CD14-positive monocyte (primary cell): ENCODE measurements at regions not wholly inside any gene's neighbourhood (a gene's known extent, or its start where the extent isn't known, plus 50 kb on each side); places are given as distances from the start of the nearest gene placed in this dataset.

Source experiments
- DNase-seq, 3 donors: peaks; one replicate each; pipeline ENCODE4 v3.0.0-alpha.2; 2011 to 2022
- H2AFZ ChIP-seq: 2 replicates; pipeline ENCODE4 v1.6.0; 2012; ENCODE audit warnings: mild to moderate bottlenecking, low read depth, low read length, inconsistent platforms; ENCODE audit not compliant: insufficient read depth, poor library complexity, severe bottlenecking
- H3K27ac ChIP-seq, 2 donors: 1 replicate in 1 of 2; 2 replicates in 1 of 2; pipeline ENCODE4 v1.5.1; 2012 to 2013; ENCODE audit warnings: low read length in 2 of 2, control low read depth in 1 of 2, inconsistent platforms in 1 of 2, low read depth in 1 of 2, mild to moderate bottlenecking in 1 of 2
- H3K27me3 ChIP-seq, 2 donors: one replicate each; pipeline versions ENCODE4 v1.6.0 to v1.6.1; 2011 to 2013; ENCODE audit warnings: low read length in 2 of 2; ENCODE audit not compliant: control insufficient read depth in 2 of 2, insufficient read depth in 2 of 2
- H3K36me3 ChIP-seq, 2 donors: replicated peaks in 1 of 2; 1 replicate in 1 of 2; 2 replicates in 1 of 2; pipeline versions ENCODE4 v1.5.1 to v1.6.1; 2012 to 2013; ENCODE audit warnings: low read length in 2 of 2, control low read depth in 1 of 2, inconsistent platforms in 1 of 2, mild to moderate bottlenecking in 1 of 2; ENCODE audit not compliant: insufficient read depth in 2 of 2, control insufficient read depth in 1 of 2
- H3K4me1 ChIP-seq, 2 donors: 1 replicate in 1 of 2; 2 replicates in 1 of 2; pipeline versions ENCODE4 v1.5.1 to v1.6.1; 2012 to 2013; ENCODE audit warnings: low read length in 2 of 2, control low read depth in 1 of 2, inconsistent platforms in 1 of 2, mild to moderate bottlenecking in 1 of 2, moderate library complexity in 1 of 2; ENCODE audit not compliant: insufficient read depth in 2 of 2, control insufficient read depth in 1 of 2
- H3K4me2 ChIP-seq: replicated peaks from 2 replicates; pipeline ENCODE3; 2012; ENCODE audit warnings: low read length, moderate library complexity, mild to moderate bottlenecking; ENCODE audit not compliant: poor library complexity, severe bottlenecking; ENCODE audit errors: extremely low read depth
- H3K4me3 ChIP-seq, 3 experiments: fragments of 200-600 bp in 1 of 3; sonication (generic) in 1 of 3; replicated peaks in 1 of 3; 1 replicate in 2 of 3; 2 replicates in 1 of 3; pipeline ENCODE4 v1.5.1; 2011 to 2013; ENCODE audit warnings: low read length in 3 of 3, mild to moderate bottlenecking in 3 of 3, control low read depth in 2 of 3, low read depth in 2 of 3, inconsistent platforms in 1 of 3, moderate library complexity in 1 of 3
- H3K79me2 ChIP-seq: 2 replicates; pipeline ENCODE4 v1.6.0; 2012; ENCODE audit warnings: mild to moderate bottlenecking, control low read depth, inconsistent platforms, low read length, moderate library complexity; ENCODE audit not compliant: insufficient read depth
- H3K9ac ChIP-seq: 2 replicates; pipeline ENCODE4 v1.6.0; 2017; ENCODE audit warnings: low read length, mild to moderate bottlenecking; ENCODE audit not compliant: insufficient read depth, poor library complexity, severe bottlenecking
- H3K9me3 ChIP-seq, 2 donors: replicated peaks in 1 of 2; 1 replicate in 1 of 2; 2 replicates in 1 of 2; pipeline versions ENCODE4 v1.5.1 to v1.6.1; 2012 to 2013; ENCODE audit warnings: low read length in 2 of 2, control low read depth in 1 of 2; ENCODE audit not compliant: control insufficient read depth in 1 of 2, insufficient read depth in 1 of 2
- H4K20me1 ChIP-seq: 2 replicates; pipeline ENCODE4 v1.6.0; 2012; ENCODE audit warnings: mild to moderate bottlenecking, low read length, control low read depth, moderate library complexity; ENCODE audit not compliant: insufficient read depth
- H3K27ac Mint-ChIP-seq, 7 donors: one replicate each; pipeline ENCODE4 v1.8.0; 2020; ENCODE audit warnings: mild to moderate bottlenecking in 7 of 7, mixed read lengths in 7 of 7, moderate library complexity in 6 of 7, inconsistent platforms in 2 of 7
- H3K27me3 Mint-ChIP-seq, 3 donors: one replicate each; pipeline ENCODE4 v1.8.0; 2021 to 2022; ENCODE audit warnings: low read depth in 3 of 3, mild to moderate bottlenecking in 3 of 3, mixed read lengths in 3 of 3, moderate library complexity in 3 of 3, inconsistent platforms in 1 of 3
- H3K36me3 Mint-ChIP-seq, 2 donors: one replicate each; pipeline ENCODE4 v1.8.0; 2020; ENCODE audit warnings: mixed read lengths in 2 of 2, inconsistent platforms in 1 of 2, mild to moderate bottlenecking in 1 of 2
- H3K4me1 Mint-ChIP-seq: one replicate; pipeline ENCODE4 v1.8.0; 2020; ENCODE audit warnings: mild to moderate bottlenecking, mixed read lengths
- H3K4me3 Mint-ChIP-seq, 2 donors: one replicate each; pipeline ENCODE4 v1.8.0; 2020; ENCODE audit warnings: mild to moderate bottlenecking in 2 of 2, mixed read lengths in 2 of 2, moderate library complexity in 1 of 2
- H3K9me3 Mint-ChIP-seq, 7 donors: one replicate each; pipeline ENCODE4 v1.8.0; 2020 to 2022; ENCODE audit warnings: mixed read lengths in 7 of 7, mild to moderate bottlenecking in 6 of 7, moderate library complexity in 6 of 7, inconsistent platforms in 2 of 7
- CTCF ChIP-seq: fragments of 200-600 bp; IDR thresholded peaks from one replicate; pipeline ENCODE4 v1.8.0; 2022; ENCODE audit warnings: antibody characterized with exemption, mild to moderate bottlenecking
- WGBS: methylation state at CpG from one replicate; pipeline ENCODE4 v1.1.5; 2013; ENCODE audit warnings: missing lambda C conversion rate; ENCODE audit not compliant: insufficient coverage; 5-methylcytosine and 5-hydroxymethylcytosine counted together
- intact Hi-C, 2 donors: fragments of 100-400 bp; cut with micrococcal nuclease; formaldehyde crosslinking; loops; one replicate each; pipeline versions ENCODE4 v1.15.0 to v1.15.1; 2023

DNA sequence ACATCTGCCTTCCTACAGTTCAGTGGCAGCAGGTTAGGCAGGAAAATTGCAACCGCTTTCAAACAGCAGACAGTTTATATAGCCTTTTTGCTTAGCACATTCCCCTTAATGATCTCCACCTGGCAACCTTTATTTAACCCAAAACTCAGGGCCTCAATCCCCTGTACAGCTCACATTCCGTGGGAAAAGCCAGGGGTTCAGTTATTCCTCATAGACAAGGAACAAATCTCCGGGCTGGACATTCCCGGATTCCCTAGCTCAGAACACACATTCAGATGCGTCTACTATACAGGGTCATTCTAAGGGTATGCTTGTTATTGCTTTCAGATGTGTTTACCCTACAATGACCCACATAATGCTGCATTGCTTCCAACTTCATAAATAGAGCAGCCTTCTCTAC lies 73.8 kb upstream of the DCN start:
- WGBS = 100% methylated on average over 1 of the region's 5 CpGs
- Histone ChIP-seq H3K9ac (no peak overlapping the region), H3K27ac (no peak overlapping the region), H3K9me3 (no peaks in the 10 kb centered on the region), H3K27me3 (no peaks in the 10 kb centered on the region), H3K4me1 (no peaks in the 10 kb centered on the region), H3K4me2 (no peak overlapping the region), H3K4me3 (no peak overlapping the region), H4K20me1 (no peaks in the 10 kb centered on the region), H3K36me3 (no peaks in the 10 kb centered on the region), H2AFZ (no peak overlapping the region), H3K79me2 (no peaks in the 10 kb centered on the region)
- intact Hi-C loops = no loop called here
- TF ChIP-seq CTCF = no peak
- no peak for DNase-seq
- Mint-ChIP-seq H3K4me1 (no peaks in the 10 kb centered on the region), H3K27me3 (no peaks in the 10 kb centered on the region), H3K36me3 (no peaks in the 10 kb centered on the region), H3K9me3 (peaks cover 0 to 5% (median 0%) of the 10 kb centered on the region in 7 donors), H3K4me3 (no peak overlapping the region), H3K27ac (no peak overlapping the region)

GRCh38 chr12:91252341-91252740 lies 69.7 kb upstream of the DCN start:
- no peaks in the 10 kb centered on the region for H3K9me3 ChIP-seq
- WGBS = no CpG with 5 or more reads among the region's 3 CpGs
- no peaks in the 10 kb centered on the region for H3K36me3 ChIP-seq
- H2AFZ ChIP-seq = no peak overlapping the region
- no peak overlapping the region for H3K4me2 ChIP-seq
- no peak for TF ChIP-seq CTCF
- no peaks in the 10 kb centered on the region for H3K36me3 Mint-ChIP-seq
- intact Hi-C loops = no loop called here
- no peak for DNase-seq
- H3K27ac ChIP-seq = no peak overlapping the region
- H4K20me1 ChIP-seq = no peaks in the 10 kb centered on the region
- no peaks in the 10 kb centered on the region for H3K9me3 Mint-ChIP-seq
- no peak overlapping the region for H3K9ac ChIP-seq
- H3K79me2 ChIP-seq = no peaks in the 10 kb centered on the region
- H3K27me3 ChIP-seq = no peaks in the 10 kb centered on the region
- H3K4me3 Mint-ChIP-seq = no peak overlapping the region
- no peak overlapping the region for H3K27ac Mint-ChIP-seq
- no peak overlapping the region for H3K4me3 ChIP-seq
- H3K4me1 Mint-ChIP-seq = no peaks in the 10 kb centered on the region
- H3K27me3 Mint-ChIP-seq = peaks cover 0 to 1% (median 1%) of the 10 kb centered on the region in 3 donors
- no peaks in the 10 kb centered on the region for H3K4me1 ChIP-seq
